Astrocyte (in vitro differentiated cells and primary cell): ENCODE measurements at regions not wholly inside any gene's neighbourhood (a gene's known extent, or its start where the extent isn't known, plus 50 kb on each side); places are given as distances from the start of the nearest gene placed in this dataset.
A peak's percentile ranks its signal among the peaks of the same experiment; 100 is the strongest.

ENCODE experiments used
- DNase-seq: peaks from one replicate; pipeline ENCODE4 v3.0.0-alpha.2; 2010; ENCODE audit warnings: low read depth
- FAIRE-seq: peaks from 2 replicates; lab custom pipeline; 2011; peaks lifted over from hg19 to GRCh38; lab: Jason Lieb, UNC
- H2AFZ ChIP-seq: 2 replicates; pipeline ENCODE4 v1.6.0; 2012; ENCODE audit warnings: low read depth, low read length, inconsistent platforms
- H3K27ac ChIP-seq: 2 replicates; pipeline ENCODE4 v1.5.1; 2011; ENCODE audit warnings: low read depth, low read length, inconsistent platforms
- H3K27me3 ChIP-seq: 2 replicates; pipeline ENCODE4 v1.6.0; 2011; ENCODE audit warnings: low read length, inconsistent platforms; ENCODE audit not compliant: insufficient read depth
- H3K36me3 ChIP-seq: 2 replicates; pipeline ENCODE4 v1.5.1; 2011; ENCODE audit warnings: low read length, inconsistent platforms; ENCODE audit not compliant: insufficient read depth
- H3K4me1 ChIP-seq: 2 replicates; pipeline ENCODE4 v1.5.1; 2011; ENCODE audit warnings: low read length, inconsistent platforms; ENCODE audit not compliant: insufficient read depth
- H3K4me2 ChIP-seq: 2 replicates; pipeline ENCODE4 v1.6.0; 2012; ENCODE audit warnings: low read length, inconsistent platforms
- H3K4me3 ChIP-seq: 2 replicates; pipeline ENCODE4 v1.5.1; 2011; ENCODE audit warnings: low read depth, mild to moderate bottlenecking, low read length, inconsistent platforms; ENCODE audit not compliant: insufficient read depth
- H3K79me2 ChIP-seq: 2 replicates; pipeline ENCODE4 v1.6.0; 2012; ENCODE audit warnings: mild to moderate bottlenecking, low read length, inconsistent platforms; ENCODE audit not compliant: insufficient read depth
- H3K9ac ChIP-seq: 2 replicates; pipeline ENCODE4 v1.6.0; 2012; ENCODE audit warnings: mild to moderate bottlenecking, low read length, inconsistent platforms
- H3K9me3 ChIP-seq: 2 replicates; pipeline ENCODE4 v1.5.1; 2012; ENCODE audit warnings: low read depth, mild to moderate bottlenecking, low read length, inconsistent platforms; ENCODE audit not compliant: insufficient read depth
- H4K20me1 ChIP-seq: 2 replicates; pipeline ENCODE4 v1.6.0; 2012; ENCODE audit warnings: low read length, inconsistent platforms; ENCODE audit not compliant: insufficient read depth
- H3K27ac Mint-ChIP-seq: one replicate; pipeline ENCODE4 v1.8.0; 2021; ENCODE audit warnings: mild to moderate bottlenecking, mixed read lengths; ENCODE audit not compliant: unreplicated experiment
- H3K27me3 Mint-ChIP-seq: one replicate; pipeline ENCODE4 v1.8.0; 2021; ENCODE audit warnings: low read depth, mixed read lengths; ENCODE audit not compliant: unreplicated experiment
- H3K36me3 Mint-ChIP-seq: one replicate; pipeline ENCODE4 v1.8.0; 2021; ENCODE audit warnings: low read depth, mixed read lengths; ENCODE audit not compliant: unreplicated experiment
- H3K4me1 Mint-ChIP-seq: one replicate; pipeline ENCODE4 v1.8.0; 2021; ENCODE audit warnings: low read depth, mixed read lengths; ENCODE audit not compliant: unreplicated experiment
- H3K4me3 Mint-ChIP-seq: one replicate; pipeline ENCODE4 v1.8.0; 2021; ENCODE audit warnings: mild to moderate bottlenecking, moderate library complexity, mixed read lengths; ENCODE audit not compliant: unreplicated experiment
- H3K9me3 Mint-ChIP-seq: one replicate; pipeline ENCODE4 v1.8.0; 2021; ENCODE audit warnings: mild to moderate bottlenecking, mixed read lengths; ENCODE audit not compliant: unreplicated experiment
- EZH2 ChIP-seq: IDR thresholded peaks from 2 replicates; pipeline ENCODE4 v1.6.1; 2012; ENCODE audit warnings: mild to moderate bottlenecking, low read length, inconsistent platforms; ENCODE audit not compliant: insufficient read depth
- TF ChIP-seq, protein P1 (sequence below): IDR thresholded peaks from 2 replicates; pipeline ENCODE4 v1.5.1; 2011; ENCODE audit warnings: low read depth, mild to moderate bottlenecking, inconsistent platforms, low read length, moderate library complexity; ENCODE audit not compliant: insufficient read depth

DNA sequence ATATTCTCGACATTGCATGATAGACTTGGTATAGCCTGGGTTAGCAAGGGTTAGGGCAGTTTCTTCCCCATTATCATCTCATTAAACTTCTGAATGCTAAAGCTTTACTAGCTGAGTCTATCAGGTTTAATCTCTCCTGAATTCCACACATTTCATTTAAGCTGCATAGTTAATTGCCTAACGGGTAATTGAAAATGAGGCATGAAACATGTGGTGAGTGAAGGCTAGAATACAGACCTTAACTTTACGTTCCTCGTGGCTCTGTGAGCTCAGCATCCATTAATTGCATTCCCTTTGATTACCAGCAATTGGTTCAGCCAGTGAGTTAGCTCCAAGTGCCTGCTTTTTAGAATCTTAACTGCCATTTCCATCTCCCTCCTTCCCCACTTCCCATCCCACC lies 126.5 kb upstream of the MEX3C start:
- H3K27me3 ChIP-seq, result no peaks in the 10 kb centered on the region
- TF ChIP-seq, protein P1, sequence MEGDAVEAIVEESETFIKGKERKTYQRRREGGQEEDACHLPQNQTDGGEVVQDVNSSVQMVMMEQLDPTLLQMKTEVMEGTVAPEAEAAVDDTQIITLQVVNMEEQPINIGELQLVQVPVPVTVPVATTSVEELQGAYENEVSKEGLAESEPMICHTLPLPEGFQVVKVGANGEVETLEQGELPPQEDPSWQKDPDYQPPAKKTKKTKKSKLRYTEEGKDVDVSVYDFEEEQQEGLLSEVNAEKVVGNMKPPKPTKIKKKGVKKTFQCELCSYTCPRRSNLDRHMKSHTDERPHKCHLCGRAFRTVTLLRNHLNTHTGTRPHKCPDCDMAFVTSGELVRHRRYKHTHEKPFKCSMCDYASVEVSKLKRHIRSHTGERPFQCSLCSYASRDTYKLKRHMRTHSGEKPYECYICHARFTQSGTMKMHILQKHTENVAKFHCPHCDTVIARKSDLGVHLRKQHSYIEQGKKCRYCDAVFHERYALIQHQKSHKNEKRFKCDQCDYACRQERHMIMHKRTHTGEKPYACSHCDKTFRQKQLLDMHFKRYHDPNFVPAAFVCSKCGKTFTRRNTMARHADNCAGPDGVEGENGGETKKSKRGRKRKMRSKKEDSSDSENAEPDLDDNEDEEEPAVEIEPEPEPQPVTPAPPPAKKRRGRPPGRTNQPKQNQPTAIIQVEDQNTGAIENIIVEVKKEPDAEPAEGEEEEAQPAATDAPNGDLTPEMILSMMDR, result no peak
- TF ChIP-seq EZH2, result no peak
- H3K4me1 ChIP-seq, result no peaks in the 10 kb centered on the region
- H3K27ac ChIP-seq, result no peak overlapping the region
- H3K27me3 Mint-ChIP-seq, result no peaks in the 10 kb centered on the region
- no peaks in the 10 kb centered on the region for H3K9me3 ChIP-seq
- H3K4me3 ChIP-seq, result no peak overlapping the region
- no peaks in the 10 kb centered on the region for H3K36me3 Mint-ChIP-seq
- no peak overlapping the region for H3K4me2 ChIP-seq
- H2AFZ ChIP-seq, result no peak overlapping the region
- DNase-seq (no peak), FAIRE-seq (no peak)
- no peak overlapping the region for H3K4me3 Mint-ChIP-seq
- no peaks in the 10 kb centered on the region for H3K79me2 ChIP-seq
- H3K4me1 Mint-ChIP-seq, result peaks cover 37% of the 10 kb centered on the region
- H3K27ac Mint-ChIP-seq, result no peak overlapping the region
- H4K20me1 ChIP-seq, result no peaks in the 10 kb centered on the region
- peaks cover 3% of the 10 kb centered on the region for H3K9me3 Mint-ChIP-seq
- no peak overlapping the region for H3K9ac ChIP-seq
- no peaks in the 10 kb centered on the region for H3K36me3 ChIP-seq

DNA sequence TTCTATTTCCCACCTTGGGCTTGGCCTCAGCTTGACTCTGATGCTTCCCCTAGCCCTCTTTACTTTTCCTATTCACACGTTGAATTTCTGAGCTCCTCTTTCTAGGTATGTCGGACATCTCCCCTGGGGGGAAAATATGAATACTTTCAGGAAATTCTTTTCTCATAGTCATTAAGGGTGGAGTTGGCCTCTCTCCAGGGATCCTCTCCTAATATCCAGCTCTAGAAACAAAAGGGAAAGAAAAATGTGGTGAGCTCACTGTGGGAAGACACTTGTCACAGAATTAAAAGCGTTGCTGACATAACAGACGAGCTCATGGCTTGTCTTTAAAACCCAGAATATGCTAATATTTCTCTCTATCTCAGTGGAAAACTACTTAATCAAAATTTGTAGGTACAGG lies 132.7 kb upstream of the MEX3C start:
- DNase-seq, result peak; percentile 7
- Histone ChIP-seq H3K4me3 (no peak overlapping the region), H3K4me2 (peak overlapping the region; percentile 11), H3K4me1 (no peaks in the 10 kb centered on the region), H3K79me2 (no peaks in the 10 kb centered on the region), H2AFZ (no peak overlapping the region), H3K27me3 (no peaks in the 10 kb centered on the region), H4K20me1 (no peaks in the 10 kb centered on the region), H3K9ac (no peak overlapping the region), H3K36me3 (no peaks in the 10 kb centered on the region), H3K9me3 (no peaks in the 10 kb centered on the region), H3K27ac (no peak overlapping the region)
- no peak for FAIRE-seq
- H3K4me1 Mint-ChIP-seq, result peaks cover 23% of the 10 kb centered on the region
- H3K9me3 Mint-ChIP-seq, result no peaks in the 10 kb centered on the region
- no peaks in the 10 kb centered on the region for H3K27me3 Mint-ChIP-seq
- peak overlapping the region; percentile 21 for H3K4me3 Mint-ChIP-seq
- no peak overlapping the region for H3K27ac Mint-ChIP-seq
- no peaks in the 10 kb centered on the region for H3K36me3 Mint-ChIP-seq
- no peak for TF ChIP-seq EZH2
- TF ChIP-seq, protein P1, result no peak

- no peak for TF ChIP-seq EZH2
- TF ChIP-seq, protein P1, result no peak
- Histone ChIP-seq H3K4me2 (no peak overlapping the region), H3K79me2 (no peaks in the 10 kb centered on the region), H3K9ac (no peak overlapping the region), H2AFZ (no peak overlapping the region), H3K27me3 (no peaks in the 10 kb centered on the region), H3K4me3 (no peak overlapping the region), H3K9me3 (no peaks in the 10 kb centered on the region), H3K36me3 (no peaks in the 10 kb centered on the region), H4K20me1 (no peaks in the 10 kb centered on the region), H3K4me1 (no peaks in the 10 kb centered on the region), H3K27ac (no peak overlapping the region)
- FAIRE-seq (no peak), DNase-seq (no peak)
- Mint-ChIP-seq H3K27me3 (no peaks in the 10 kb centered on the region), H3K36me3 (no peaks in the 10 kb centered on the region), H3K4me1 (peaks cover 18% of the 10 kb centered on the region), H3K4me3 (no peak overlapping the region), H3K9me3 (no peaks in the 10 kb centered on the region), H3K27ac (no peak overlapping the region)
These were observed 133.3 kb upstream of the MEX3C start for GRCh38 chr18:51330739-51331138.
